ENCODE measurements at regions not wholly inside any gene's neighbourhood (a gene's known extent, or its start where the extent isn't known, plus 50 kb on each side); places are given as distances from the start of the nearest gene placed in this dataset.
"Not testable (repeated sequence)": the region's sequence is repeated elsewhere in the genome, so short reads cannot be mapped to it uniquely, and the experiment has no call there.

GRCh38 chr4:28038253-28038652 lies 1177.6 kb downstream of the STIM2 start:
- not testable (repeated sequence) for TF ChIP-seq POLR2A (IDR thresholded peaks at IDR 0.05; ENCODE audit: low read length); GATA1 (IDR thresholded peaks at IDR 0.05; ENCODE audit: low read depth, low read length)
